ENCODE measurements at regions not wholly inside any gene's neighbourhood (a gene's known extent, or its start where the extent isn't known, plus 50 kb on each side); places are given as distances from the start of the nearest gene placed in this dataset.
"Not testable (repeated sequence)": the region's sequence is repeated elsewhere in the genome, so short reads cannot be mapped to it uniquely, and the experiment has no call there.

GRCh38 chr2:238512247-238512867 lies 85.6 kb downstream of the ASB1 start:
- no peak for TF ChIP-seq CTCF (IDR thresholded peaks at IDR 0.05 in 8 of 11, conservative IDR thresholded peaks at IDR 0.05 in 3 of 11)
- no peak for TF ChIP-seq POLR2AphosphoS5 (IDR thresholded peaks at IDR 0.05)
- TF ChIP-seq POLR2A (IDR thresholded peaks at IDR 0.05) = no peak
- H3K27me3 ChIP-seq (replicated peaks in 1 of 7) = peaks cover 0 to 5% (median 0%) of the 10 kb centered on the region in 7 donors
- H3K27ac ChIP-seq = no peak overlapping the region
- no peaks in the 10 kb centered on the region for H3K36me3 ChIP-seq
- peak; percentile 47 for DNase-seq
- no peaks in the 10 kb centered on the region for H3K4me1 ChIP-seq
- H3K4me3 ChIP-seq = no peak overlapping the region
- 89 to 93% (median 92%) methylated on average over 6 to 8 of the region's 8 CpGs for WGBS, 5 donors
- intact Hi-C loops (cut with DNase I; ENCODE audit: low total_unique reads) = no loop called here
- H3K9me3 ChIP-seq = peaks cover 0 to 23% (median 17%) of the 10 kb centered on the region in 8 donors

- no peaks in the 10 kb centered on the region for H3K36me3 ChIP-seq
- DNase-seq = peak; percentile 17
- H3K27me3 ChIP-seq (replicated peaks in 1 of 7) = peaks cover 0 to 5% (median 0%) of the 10 kb centered on the region in 7 donors
- H3K4me3 ChIP-seq = no peak overlapping the region
- no peaks in the 10 kb centered on the region for H3K4me1 ChIP-seq
- H3K9me3 ChIP-seq = peaks cover 3 to 33% (median 27%) of the 10 kb centered on the region in 8 donors
- no peak overlapping the region for H3K27ac ChIP-seq
- no peak for TF ChIP-seq POLR2A (IDR thresholded peaks at IDR 0.05)
- peak in 1 of 11 experiments; percentile 13 for TF ChIP-seq CTCF (IDR thresholded peaks at IDR 0.05 in 8 of 11, conservative IDR thresholded peaks at IDR 0.05 in 3 of 11)
- TF ChIP-seq POLR2AphosphoS5 (IDR thresholded peaks at IDR 0.05) = no peak
- intact Hi-C loops (cut with DNase I; ENCODE audit: low total_unique reads) = no loop called here
- WGBS, 5 donors = 22 to 33% (median 25%) methylated on average over 3 of the region's 3 CpGs
Measured at GRCh38 chr2:238513346-238513745, 86.6 kb downstream of the ASB1 start.

GRCh38 chr2:238514024-238514423 lies 87.3 kb downstream of the ASB1 start:
- H3K4me3 ChIP-seq; intact Hi-C loops (cut with DNase I; ENCODE audit: low total_unique reads); H3K4me1 ChIP-seq; H3K27me3 ChIP-seq (replicated peaks in 1 of 7); H3K36me3 ChIP-seq; H3K27ac ChIP-seq: not testable (repeated sequence)
- peaks cover 3 to 40% (median 33%) of the 10 kb centered on the region in 8 donors for H3K9me3 ChIP-seq
- 94 to 96% (median 94%) methylated on average over 23 of the region's 23 CpGs for WGBS, 5 donors
- peak; percentile 58 for DNase-seq

GRCh38 chr2:238515377-238515776 lies 88.7 kb downstream of the ASB1 start:
- no peak overlapping the region for H3K27ac ChIP-seq
- no peak for TF ChIP-seq CTCF (IDR thresholded peaks at IDR 0.05 in 8 of 11, conservative IDR thresholded peaks at IDR 0.05 in 3 of 11)
- DNase-seq = no peak
- intact Hi-C loops (cut with DNase I; ENCODE audit: low total_unique reads) = no loop called here
- no peaks in the 10 kb centered on the region for H3K4me1 ChIP-seq
- H3K4me3 ChIP-seq = no peak overlapping the region
- 91 to 98% (median 95%) methylated on average over 2 of the region's 2 CpGs for WGBS, 5 donors
- no peaks in the 10 kb centered on the region for H3K36me3 ChIP-seq
- peaks cover 3 to 42% (median 36%) of the 10 kb centered on the region in 8 donors for H3K9me3 ChIP-seq
- H3K27me3 ChIP-seq (replicated peaks in 1 of 7) = peaks cover 0 to 5% (median 0%) of the 10 kb centered on the region in 7 donors

Data from spleen (tissue), 11 donors.